H9 (cell line): ENCODE measurements at regions not wholly inside any gene's neighbourhood (a gene's known extent, or its start where the extent isn't known, plus 50 kb on each side); places are given as distances from the start of the nearest gene placed in this dataset.

Experiments
- DNase-seq: peaks from one replicate; pipeline ENCODE4 v3.0.0-alpha.2; 2017
- H2AFZ ChIP-seq: one replicate; pipeline ENCODE4 v1.6.1; 2013; ENCODE audit warnings: mild to moderate bottlenecking, low read length, control low read depth, moderate library complexity
- H2AK5ac ChIP-seq: 2 replicates; pipeline ENCODE4 v1.6.1; 2013; ENCODE audit warnings: low read length, control low read depth, mixed read lengths; ENCODE audit not compliant: insufficient read length
- H2BK120ac ChIP-seq: one replicate; pipeline ENCODE4 v1.6.1; 2013; ENCODE audit warnings: low read depth, mild to moderate bottlenecking, low read length, control low read depth, inconsistent platforms; ENCODE audit not compliant: poor library complexity, severe bottlenecking
- H2BK12ac ChIP-seq: 2 replicates; pipeline ENCODE4 v1.6.1; 2013; ENCODE audit warnings: low read length, control low read depth, mixed read lengths, low read depth; ENCODE audit not compliant: insufficient read length
- H2BK15ac ChIP-seq: 2 replicates; pipeline ENCODE4 v1.6.1; 2013; ENCODE audit warnings: low read depth, low read length, control low read depth
- H2BK20ac ChIP-seq: one replicate; pipeline ENCODE4 v1.6.1; 2013; ENCODE audit warnings: low read depth, mild to moderate bottlenecking, low read length, control low read depth, inconsistent platforms; ENCODE audit not compliant: poor library complexity, severe bottlenecking
- H2BK5ac ChIP-seq: 2 replicates; pipeline ENCODE4 v1.6.1; 2013; ENCODE audit warnings: low read length, control low read depth, mixed read lengths; ENCODE audit not compliant: insufficient read length
- H3K14ac ChIP-seq: 2 replicates; pipeline ENCODE4 v1.6.1; 2013; ENCODE audit warnings: low read length, control low read depth; ENCODE audit not compliant: insufficient read depth
- H3K18ac ChIP-seq: 2 replicates; pipeline ENCODE4 v1.6.1; 2013; ENCODE audit warnings: low read depth, mild to moderate bottlenecking, mixed read lengths, low read length, control low read depth; ENCODE audit not compliant: insufficient read length
- H3K23ac ChIP-seq: 2 replicates; pipeline ENCODE4 v1.6.1; 2013; ENCODE audit warnings: low read length, control low read depth, mixed read lengths, low read depth; ENCODE audit not compliant: insufficient read length
- H3K23me2 ChIP-seq: 2 replicates; pipeline ENCODE4 v1.6.1; 2013; ENCODE audit warnings: low read depth, mild to moderate bottlenecking, mixed read lengths, low read length, control low read depth; ENCODE audit not compliant: insufficient read length, poor library complexity, severe bottlenecking
- H3K27ac ChIP-seq: 2 replicates; pipeline ENCODE4 v1.5.1; 2013; ENCODE audit warnings: low read length, control low read depth, mixed read lengths, low read depth; ENCODE audit not compliant: insufficient read length
- H3K27me3 ChIP-seq: 2 replicates; pipeline ENCODE4 v1.6.1; 2013; ENCODE audit warnings: low read length, control low read depth, inconsistent platforms; ENCODE audit not compliant: insufficient read depth
- H3K4ac ChIP-seq: 2 replicates; pipeline ENCODE4 v1.6.1; 2013; ENCODE audit warnings: low read depth, mild to moderate bottlenecking, control low read depth, inconsistent platforms, low read length, moderate library complexity
- H3K4me1 ChIP-seq: 2 replicates; pipeline ENCODE4 v1.6.1; 2013; ENCODE audit warnings: low read length, control low read depth, inconsistent platforms; ENCODE audit not compliant: insufficient read depth
- H3K4me2 ChIP-seq: 2 replicates; pipeline ENCODE4 v1.6.1; 2013; ENCODE audit warnings: low read length, control low read depth, mixed read lengths; ENCODE audit not compliant: insufficient read length, insufficient read depth
- H3K56ac ChIP-seq: 2 replicates; pipeline ENCODE4 v1.6.1; 2013; ENCODE audit warnings: low read depth, mild to moderate bottlenecking, mixed read lengths, low read length, control low read depth; ENCODE audit not compliant: insufficient read length
- H3K79me1 ChIP-seq: 2 replicates; pipeline ENCODE4 v1.6.1; 2013; ENCODE audit warnings: low read depth, mild to moderate bottlenecking, moderate library complexity, low read length, control low read depth, inconsistent platforms; ENCODE audit not compliant: insufficient read depth, poor library complexity, severe bottlenecking
- H3K79me2 ChIP-seq: 2 replicates; pipeline ENCODE4 v1.6.1; 2013; ENCODE audit warnings: low read length, control low read depth, inconsistent platforms; ENCODE audit not compliant: insufficient read depth
- H3K9ac ChIP-seq: 2 replicates; pipeline ENCODE4 v1.6.1; 2013; ENCODE audit warnings: low read length, control low read depth, mixed read lengths; ENCODE audit not compliant: insufficient read length; ENCODE audit errors: extremely low read depth
- H3K9me3 ChIP-seq: one replicate; pipeline ENCODE4 v1.6.1; 2013; ENCODE audit warnings: low read depth, low read length, inconsistent platforms; ENCODE audit not compliant: control insufficient read depth
- H3T11ph ChIP-seq: one replicate; pipeline ENCODE4 v1.6.1; 2013; ENCODE audit warnings: mild to moderate bottlenecking, low read length, control low read depth, inconsistent platforms
- H4K20me1 ChIP-seq: one replicate; pipeline ENCODE4 v1.6.1; 2013; ENCODE audit not compliant: control insufficient read depth, insufficient read length, insufficient read depth
- H4K5ac ChIP-seq: 2 replicates; pipeline ENCODE4 v1.6.1; 2013; ENCODE audit warnings: low read depth, mild to moderate bottlenecking, mixed read lengths, low read length, control low read depth; ENCODE audit not compliant: insufficient read length
- H4K8ac ChIP-seq: replicated peaks from 2 replicates; pipeline ENCODE4 v1.6.1; 2013; ENCODE audit warnings: low read length, control low read depth, mixed read lengths, low read depth; ENCODE audit not compliant: insufficient read length
- H4K91ac ChIP-seq: 2 replicates; pipeline ENCODE4 v1.6.1; 2013; ENCODE audit warnings: low read depth, mild to moderate bottlenecking, moderate library complexity, mixed read lengths, low read length, control low read depth; ENCODE audit not compliant: insufficient read length
- H3K27ac Mint-ChIP-seq, 3 experiments: 2 replicates in 2 of 3; 3 replicates in 1 of 3; pipeline ENCODE4 v1.8.0; 2020 to 2021; ENCODE audit warnings: mixed read lengths in 3 of 3, mild to moderate bottlenecking in 1 of 3, moderate library complexity in 1 of 3
- H3K27me3 Mint-ChIP-seq: 2 replicates; pipeline ENCODE4 v1.8.0; 2021; ENCODE audit warnings: low read depth, mild to moderate bottlenecking, moderate library complexity, mixed read lengths
- H3K36me3 Mint-ChIP-seq, 3 experiments: 2 replicates in 2 of 3; 3 replicates in 1 of 3; pipeline ENCODE4 v1.8.0; 2020 to 2021; ENCODE audit warnings: low read depth in 3 of 3, mixed read lengths in 3 of 3; ENCODE audit not compliant: insufficient read depth in 1 of 3
- H3K4me1 Mint-ChIP-seq, 2 experiments: 2 replicates each; pipeline ENCODE4 v1.8.0; 2020; ENCODE audit warnings: mixed read lengths in 2 of 2
- H3K4me3 Mint-ChIP-seq, 2 experiments: 2 replicates in 1 of 2; 3 replicates in 1 of 2; pipeline ENCODE4 v1.8.0; 2020 to 2021; ENCODE audit warnings: mild to moderate bottlenecking in 2 of 2, mixed read lengths in 2 of 2, moderate library complexity in 1 of 2
- H3K9me3 Mint-ChIP-seq, 2 experiments: 2 replicates in 1 of 2; 3 replicates in 1 of 2; pipeline ENCODE4 v1.8.0; 2020; ENCODE audit warnings: mild to moderate bottlenecking in 2 of 2, mixed read lengths in 2 of 2, moderate library complexity in 1 of 2
- WGBS: extraction: QIAGEN DNeasy Blood & Tissue Kit; methylation state at CpG from one replicate; pipeline ENCODE4 v1.1.7; 2013; ENCODE audit warnings: missing lambda C conversion rate, low lambda C conversion rate, mixed read lengths; ENCODE audit not compliant: insufficient read length; ENCODE audit errors: extremely low coverage; 5-methylcytosine and 5-hydroxymethylcytosine counted together
- TF ChIP-seq, protein P1 (sequence below): fragments of 200-600 bp; sonication (generic); conservative IDR thresholded peaks from 3 replicates; pipeline ENCODE4 v1.8.0; 2021; ENCODE audit warnings: antibody characterized with exemption, mild to moderate bottlenecking

DNA sequence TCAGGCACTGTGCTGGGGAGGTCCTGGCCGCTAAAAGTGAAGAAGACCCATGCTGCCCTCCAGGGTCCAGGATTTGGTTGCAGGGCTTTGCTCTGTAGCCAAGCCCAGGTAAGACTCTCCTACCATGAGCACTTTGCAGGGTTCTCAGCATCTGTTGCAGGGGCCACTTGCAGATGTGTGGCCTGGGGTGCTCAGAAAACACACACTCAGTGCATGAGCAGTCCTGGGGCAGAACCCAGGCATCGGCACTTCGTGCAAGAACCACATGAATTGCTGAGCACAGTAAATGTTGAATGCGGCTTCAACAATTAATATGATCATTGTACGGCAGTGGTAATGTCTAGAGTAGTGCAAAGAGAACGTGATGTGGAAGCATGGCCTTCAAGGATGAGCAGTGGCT is 98.5 kb upstream of the SMIM21 start:
- TF ChIP-seq, protein P1, sequence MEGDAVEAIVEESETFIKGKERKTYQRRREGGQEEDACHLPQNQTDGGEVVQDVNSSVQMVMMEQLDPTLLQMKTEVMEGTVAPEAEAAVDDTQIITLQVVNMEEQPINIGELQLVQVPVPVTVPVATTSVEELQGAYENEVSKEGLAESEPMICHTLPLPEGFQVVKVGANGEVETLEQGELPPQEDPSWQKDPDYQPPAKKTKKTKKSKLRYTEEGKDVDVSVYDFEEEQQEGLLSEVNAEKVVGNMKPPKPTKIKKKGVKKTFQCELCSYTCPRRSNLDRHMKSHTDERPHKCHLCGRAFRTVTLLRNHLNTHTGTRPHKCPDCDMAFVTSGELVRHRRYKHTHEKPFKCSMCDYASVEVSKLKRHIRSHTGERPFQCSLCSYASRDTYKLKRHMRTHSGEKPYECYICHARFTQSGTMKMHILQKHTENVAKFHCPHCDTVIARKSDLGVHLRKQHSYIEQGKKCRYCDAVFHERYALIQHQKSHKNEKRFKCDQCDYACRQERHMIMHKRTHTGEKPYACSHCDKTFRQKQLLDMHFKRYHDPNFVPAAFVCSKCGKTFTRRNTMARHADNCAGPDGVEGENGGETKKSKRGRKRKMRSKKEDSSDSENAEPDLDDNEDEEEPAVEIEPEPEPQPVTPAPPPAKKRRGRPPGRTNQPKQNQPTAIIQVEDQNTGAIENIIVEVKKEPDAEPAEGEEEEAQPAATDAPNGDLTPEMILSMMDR = no peak
- Mint-ChIP-seq H3K9me3 (no peaks in the 10 kb centered on the region), H3K4me1 (peaks cover 2 to 3% of the 10 kb centered on the region in 2 experiments; a peak in 1 of 4 replicates), H3K4me3 (no peak overlapping the region), H3K27me3 (peaks cover 5% of the 10 kb centered on the region; the same call in 1 of the 2 replicates), H3K36me3 (no peaks in the 10 kb centered on the region; a peak in 1 of 7 replicates), H3K27ac (no peak overlapping the region)
- H4K20me1 ChIP-seq = no peaks in the 10 kb centered on the region
- no peak overlapping the region for H2BK12ac ChIP-seq
- H2BK5ac ChIP-seq = no peak overlapping the region
- no peak overlapping the region for H2BK15ac ChIP-seq
- H3K9ac ChIP-seq = no peak overlapping the region
- H3T11ph ChIP-seq = no peak overlapping the region
- H2AFZ ChIP-seq = no peak overlapping the region
- H3K14ac ChIP-seq = no peak overlapping the region
- H2AK5ac ChIP-seq = no peak overlapping the region
- no peak overlapping the region for H3K18ac ChIP-seq
- no peak overlapping the region for H4K5ac ChIP-seq
- H3K9me3 ChIP-seq = no peaks in the 10 kb centered on the region
- no peak overlapping the region for H3K27ac ChIP-seq
- no peak overlapping the region for H4K91ac ChIP-seq
- no peak overlapping the region for H3K56ac ChIP-seq
- no peak for DNase-seq
- H4K8ac ChIP-seq = no peak overlapping the region
- H3K23me2 ChIP-seq = no peaks in the 10 kb centered on the region
- H3K4me2 ChIP-seq = no peak overlapping the region
- H3K23ac ChIP-seq = no peak overlapping the region
- no peaks in the 10 kb centered on the region for H3K27me3 ChIP-seq
- no peaks in the 10 kb centered on the region for H3K79me2 ChIP-seq
- no peaks in the 10 kb centered on the region for H3K4me1 ChIP-seq
- no peak overlapping the region for H3K4ac ChIP-seq
- no CpG with 5 or more reads among the region's 6 CpGs for WGBS
- no peak overlapping the region for H2BK20ac ChIP-seq
- no peak overlapping the region for H2BK120ac ChIP-seq
- no peaks in the 10 kb centered on the region for H3K79me1 ChIP-seq
